ENCODE measurements at regions not wholly inside any gene's neighbourhood (a gene's known extent, or its start where the extent isn't known, plus 50 kb on each side); places are given as distances from the start of the nearest gene placed in this dataset.

GRCh38 chr1:55362558-55362957, 147.4 kb upstream of the USP24 start:
- TF ChIP-seq, protein P1, sequence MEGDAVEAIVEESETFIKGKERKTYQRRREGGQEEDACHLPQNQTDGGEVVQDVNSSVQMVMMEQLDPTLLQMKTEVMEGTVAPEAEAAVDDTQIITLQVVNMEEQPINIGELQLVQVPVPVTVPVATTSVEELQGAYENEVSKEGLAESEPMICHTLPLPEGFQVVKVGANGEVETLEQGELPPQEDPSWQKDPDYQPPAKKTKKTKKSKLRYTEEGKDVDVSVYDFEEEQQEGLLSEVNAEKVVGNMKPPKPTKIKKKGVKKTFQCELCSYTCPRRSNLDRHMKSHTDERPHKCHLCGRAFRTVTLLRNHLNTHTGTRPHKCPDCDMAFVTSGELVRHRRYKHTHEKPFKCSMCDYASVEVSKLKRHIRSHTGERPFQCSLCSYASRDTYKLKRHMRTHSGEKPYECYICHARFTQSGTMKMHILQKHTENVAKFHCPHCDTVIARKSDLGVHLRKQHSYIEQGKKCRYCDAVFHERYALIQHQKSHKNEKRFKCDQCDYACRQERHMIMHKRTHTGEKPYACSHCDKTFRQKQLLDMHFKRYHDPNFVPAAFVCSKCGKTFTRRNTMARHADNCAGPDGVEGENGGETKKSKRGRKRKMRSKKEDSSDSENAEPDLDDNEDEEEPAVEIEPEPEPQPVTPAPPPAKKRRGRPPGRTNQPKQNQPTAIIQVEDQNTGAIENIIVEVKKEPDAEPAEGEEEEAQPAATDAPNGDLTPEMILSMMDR (IDR thresholded peaks at IDR 0.05; ENCODE audit: insufficient read depth, low read length, missing control alignments): no peak
- H3K4me3 ChIP-seq (ENCODE audit: low read depth, low read length): no peak overlapping the region
- peak; percentile 34 for DNase-seq (ENCODE audit: low read depth, low spot score)
- ChIA-PET CTCF (interaction anchor here (0.7 to 11.8 kb wide), 3 partner anchors 10 to 78 kb away, joined by 3 to 120 read pairs (median 5); no protein-coding TSS in a partner anchor), POLR2A (no interaction called here)

DNA sequence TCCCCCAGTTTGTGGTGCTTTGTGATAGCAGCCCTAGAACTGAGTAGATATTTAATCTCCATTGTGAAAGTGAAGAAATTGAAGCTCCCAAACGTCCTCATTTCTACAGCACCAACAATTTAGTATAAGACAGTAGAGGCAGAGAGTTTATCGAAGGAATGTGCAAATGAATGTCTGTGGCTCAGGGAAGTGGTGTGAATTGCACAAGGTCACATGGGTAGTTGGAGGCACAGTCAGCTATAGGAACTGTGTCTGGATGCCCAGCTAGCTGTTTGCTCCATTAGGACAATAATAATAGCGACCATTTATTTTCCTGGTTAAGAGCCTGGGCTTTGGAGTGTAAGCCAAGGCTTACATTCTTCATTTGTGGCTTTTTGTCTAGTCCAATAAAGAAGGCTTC, 144.4 kb upstream of the USP24 start:
- DNase-seq (ENCODE audit: low read depth, low spot score): no peak
- POLR2A ChIA-PET: no interaction called here
- H3K4me3 ChIP-seq (ENCODE audit: low read depth, low read length): no peak overlapping the region
- TF ChIP-seq, protein P1 (IDR thresholded peaks at IDR 0.05; ENCODE audit: insufficient read depth, low read length, missing control alignments): no peak
- CTCF ChIA-PET: interaction anchor here (1.2 to 11.8 kb wide), 5 partner anchors 14 to 1225 kb away, joined by 3 to 120 read pairs (median 6); no protein-coding TSS in a partner anchor

- H3K4me3 ChIP-seq (ENCODE audit: low read depth, low read length): no peak overlapping the region
- CTCF ChIA-PET: interaction anchor here (1.1 to 11.8 kb wide), 6 partner anchors 12 to 1226 kb away, joined by 3 to 120 read pairs (median 6); no protein-coding TSS in a partner anchor
- POLR2A ChIA-PET: no interaction called here
- TF ChIP-seq, protein P1 (IDR thresholded peaks at IDR 0.05; ENCODE audit: insufficient read depth, low read length, missing control alignments): no peak
- DNase-seq (ENCODE audit: low read depth, low spot score): no peak
Measured at GRCh38 chr1:55358581-55358980, 143.4 kb upstream of the USP24 start.

DNA sequence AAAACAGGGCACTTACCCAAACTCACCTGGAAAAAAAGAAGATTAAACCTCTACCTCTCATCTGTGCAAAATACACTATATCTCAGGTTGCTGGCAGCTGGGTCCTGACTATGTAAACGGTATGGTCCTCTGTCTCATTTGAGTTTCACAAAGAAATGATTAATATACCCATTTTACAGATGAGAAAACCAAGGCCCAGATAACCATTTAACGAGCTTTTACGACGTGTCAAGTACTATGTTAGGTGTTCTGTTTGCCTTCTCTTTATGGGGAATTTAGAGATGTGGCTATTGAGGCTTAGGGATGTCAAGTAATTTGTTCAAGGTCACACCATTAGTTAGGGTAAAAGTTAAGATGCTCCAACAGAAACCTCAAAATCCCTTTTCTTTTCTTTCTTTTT, 140.4 kb upstream of the USP24 start:
- no peak overlapping the region for H3K4me3 ChIP-seq (ENCODE audit: low read depth, low read length)
- TF ChIP-seq, protein P1 (IDR thresholded peaks at IDR 0.05; ENCODE audit: insufficient read depth, low read length, missing control alignments): no peak
- DNase-seq (ENCODE audit: low read depth, low spot score): no peak
- CTCF ChIA-PET: interaction anchor here (11.8 kb wide), 1 partner anchor 18 kb away, joined by 120 read pairs; no protein-coding TSS in a partner anchor
- POLR2A ChIA-PET: no interaction called here

DNA sequence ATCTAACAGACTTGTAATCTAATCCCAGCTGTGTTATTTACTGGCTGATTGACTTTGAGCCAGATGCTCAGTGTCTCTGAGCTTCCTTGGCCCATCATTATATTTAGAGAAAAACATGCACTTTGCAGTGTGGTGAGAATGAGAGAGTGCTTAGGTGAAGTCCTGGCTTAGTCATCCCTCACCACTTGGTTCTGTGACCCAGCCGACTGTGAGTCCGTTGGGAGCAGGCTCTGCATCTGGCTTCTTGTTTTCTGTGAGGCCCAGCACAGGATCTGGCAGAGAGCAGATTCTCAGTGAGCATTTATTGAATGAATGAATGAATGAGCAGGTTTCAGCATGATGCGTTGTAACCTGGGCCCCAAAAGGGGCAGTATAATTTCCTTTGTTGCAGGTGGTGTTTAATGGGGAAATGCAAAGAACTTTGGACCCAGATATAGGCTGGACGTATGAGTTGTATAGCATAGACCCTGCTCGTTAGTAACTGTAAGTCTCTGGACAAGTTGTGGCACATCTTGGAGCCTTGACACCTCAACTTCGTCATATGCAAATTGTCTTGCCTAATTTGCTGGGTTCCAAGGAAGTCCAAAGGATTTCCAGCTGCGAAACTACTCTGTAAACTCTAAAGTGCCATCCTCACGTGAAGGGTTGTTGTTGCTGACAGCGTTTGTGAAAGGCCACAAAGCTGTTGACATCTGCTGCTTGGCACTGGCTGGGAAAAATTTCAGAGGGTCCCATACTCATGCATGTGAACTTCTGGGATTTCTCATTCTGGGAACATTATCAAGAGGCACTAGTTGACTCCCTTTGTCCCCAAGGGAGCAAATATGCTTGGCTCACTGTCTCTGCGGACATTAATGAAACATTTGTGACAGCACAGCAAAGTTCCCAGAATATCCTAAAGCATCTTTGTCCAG, 138.8 kb upstream of the USP24 start:
- ChIA-PET CTCF (interaction anchor here (1.2 to 11.8 kb wide), 2 partner anchors 16 to 20 kb away, joined by 3 to 120 read pairs; no protein-coding TSS in a partner anchor), POLR2A (no interaction called here)
- H3K4me3 ChIP-seq (ENCODE audit: low read depth, low read length): no peak overlapping the region
- DNase-seq (ENCODE audit: low read depth, low spot score): no peak
- TF ChIP-seq, protein P1 (IDR thresholded peaks at IDR 0.05; ENCODE audit: insufficient read depth, low read length, missing control alignments): no peak

GRCh38 chr1:55352811-55353180, 137.6 kb upstream of the USP24 start:
- POLR2A ChIA-PET: no interaction called here
- TF ChIP-seq, protein P1 (IDR thresholded peaks at IDR 0.05; ENCODE audit: insufficient read depth, low read length, missing control alignments): no peak
- no peak for DNase-seq (ENCODE audit: low read depth, low spot score)
- CTCF ChIA-PET: interaction anchor here (0.7 to 2.9 kb wide), 5 partner anchors 10 to 23 kb away, joined by 3 to 15 read pairs (median 3); no protein-coding TSS in a partner anchor
- no peak overlapping the region for H3K4me3 ChIP-seq (ENCODE audit: low read depth, low read length)

Data from AG04449 (cell line).